GM12878 (cell line): ENCODE measurements at regions not wholly inside any gene's neighbourhood (a gene's known extent, or its start where the extent isn't known, plus 50 kb on each side); places are given as distances from the start of the nearest gene placed in this dataset.

ENCODE experiments used
- BACH1 ChIP-seq: fragments of 450-650 bp; IDR thresholded peaks from 2 replicates; pipeline ENCODE4 v1.6.1; 2017; ENCODE audit warnings: mild to moderate bottlenecking, borderline replicate concordance
- GABPA ChIP-seq: IDR thresholded peaks from 2 replicates; pipeline ENCODE4 v1.6.1; 2014; ENCODE audit warnings: antibody characterized with exemption, low read depth, mild to moderate bottlenecking, inconsistent platforms
- LARP7 ChIP-seq: fragments of 450-650 bp; IDR thresholded peaks from 2 replicates; pipeline ENCODE4 v1.6.1; 2017; ENCODE audit warnings: mild to moderate bottlenecking
- SREBF1 ChIP-seq: IDR thresholded peaks from 2 replicates; pipeline ENCODE4 v1.6.1; 2012; ENCODE audit warnings: mild to moderate bottlenecking, low read length
- ZNF687 ChIP-seq: fragments of 450-650 bp; IDR thresholded peaks from 2 replicates; pipeline ENCODE4 v1.6.1; 2017; ENCODE audit warnings: mild to moderate bottlenecking, moderate library complexity
- TF ChIP-seq, protein P1 (sequence below), 3 experiments: IDR thresholded peaks in 2 of 3; conservative IDR thresholded peaks in 1 of 3; 2 replicates each; pipeline ENCODE4 v1.5.1; 2011; ENCODE audit warnings: low read depth in 3 of 3, low read length in 3 of 3, mild to moderate bottlenecking in 3 of 3, control low read depth in 2 of 3, moderate library complexity in 2 of 3, inconsistent platforms in 1 of 3, mixed read lengths in 1 of 3; ENCODE audit not compliant: control insufficient read depth in 2 of 3, insufficient read depth in 1 of 3; ENCODE audit errors: extremely low read depth in 1 of 3
- TF ChIP-seq, protein P2 (sequence below): IDR thresholded peaks from 2 replicates; pipeline ENCODE4 v1.6.1; 2012; ENCODE audit warnings: low read depth, low read length, improper control_type of control experiment

- TF ChIP-seq, protein P1, sequence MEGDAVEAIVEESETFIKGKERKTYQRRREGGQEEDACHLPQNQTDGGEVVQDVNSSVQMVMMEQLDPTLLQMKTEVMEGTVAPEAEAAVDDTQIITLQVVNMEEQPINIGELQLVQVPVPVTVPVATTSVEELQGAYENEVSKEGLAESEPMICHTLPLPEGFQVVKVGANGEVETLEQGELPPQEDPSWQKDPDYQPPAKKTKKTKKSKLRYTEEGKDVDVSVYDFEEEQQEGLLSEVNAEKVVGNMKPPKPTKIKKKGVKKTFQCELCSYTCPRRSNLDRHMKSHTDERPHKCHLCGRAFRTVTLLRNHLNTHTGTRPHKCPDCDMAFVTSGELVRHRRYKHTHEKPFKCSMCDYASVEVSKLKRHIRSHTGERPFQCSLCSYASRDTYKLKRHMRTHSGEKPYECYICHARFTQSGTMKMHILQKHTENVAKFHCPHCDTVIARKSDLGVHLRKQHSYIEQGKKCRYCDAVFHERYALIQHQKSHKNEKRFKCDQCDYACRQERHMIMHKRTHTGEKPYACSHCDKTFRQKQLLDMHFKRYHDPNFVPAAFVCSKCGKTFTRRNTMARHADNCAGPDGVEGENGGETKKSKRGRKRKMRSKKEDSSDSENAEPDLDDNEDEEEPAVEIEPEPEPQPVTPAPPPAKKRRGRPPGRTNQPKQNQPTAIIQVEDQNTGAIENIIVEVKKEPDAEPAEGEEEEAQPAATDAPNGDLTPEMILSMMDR (IDR thresholded peaks at IDR 0.05 in 2 of 3, conservative IDR thresholded peaks at IDR 0.05 in 1 of 3; ENCODE audit: control insufficient read depth in 2 of 3, extremely low read depth in 1 of 3, insufficient read depth in 1 of 3, low read depth in 3 of 3, low read length in 3 of 3), result no peak
- TF ChIP-seq, protein P2, sequence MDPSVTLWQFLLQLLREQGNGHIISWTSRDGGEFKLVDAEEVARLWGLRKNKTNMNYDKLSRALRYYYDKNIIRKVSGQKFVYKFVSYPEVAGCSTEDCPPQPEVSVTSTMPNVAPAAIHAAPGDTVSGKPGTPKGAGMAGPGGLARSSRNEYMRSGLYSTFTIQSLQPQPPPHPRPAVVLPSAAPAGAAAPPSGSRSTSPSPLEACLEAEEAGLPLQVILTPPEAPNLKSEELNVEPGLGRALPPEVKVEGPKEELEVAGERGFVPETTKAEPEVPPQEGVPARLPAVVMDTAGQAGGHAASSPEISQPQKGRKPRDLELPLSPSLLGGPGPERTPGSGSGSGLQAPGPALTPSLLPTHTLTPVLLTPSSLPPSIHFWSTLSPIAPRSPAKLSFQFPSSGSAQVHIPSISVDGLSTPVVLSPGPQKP, result no peak
- TF ChIP-seq LARP7, result no peak
- TF ChIP-seq ZNF687, result no peak
- no peak for TF ChIP-seq SREBF1
- no peak for TF ChIP-seq BACH1
- no peak for TF ChIP-seq GABPA
- TF ChIP-seq, all 136 proteins: peak for 0
Measured at GRCh38 chr7:73966062-73966940, 61.7 kb upstream of the ELN start (continued).
